ENCODE measurements at regions not wholly inside any gene's neighbourhood (a gene's known extent, or its start where the extent isn't known, plus 50 kb on each side); places are given as distances from the start of the nearest gene placed in this dataset.
A peak's percentile ranks its signal among the peaks of the same experiment; 100 is the strongest.

GRCh38 chr12:98423963-98424362 is 91.4 kb upstream of the TMPO start:
- DNase-seq (ENCODE audit: low spot score) = no peak

- DNase-seq (ENCODE audit: low spot score) = peak; percentile 69
Measured at GRCh38 chr12:98424726-98425401, 90.5 kb upstream of the TMPO start.

- no peak for DNase-seq (ENCODE audit: low spot score)
Measured at GRCh38 chr12:98425859-98426258, 89.5 kb upstream of the TMPO start.

- DNase-seq (ENCODE audit: low spot score) = no peak
Measured at GRCh38 chr12:98431089-98431488, 84.3 kb upstream of the TMPO start.

- DNase-seq (ENCODE audit: low spot score) = no peak
Measured at GRCh38 chr12:98437166-98437565, 78.2 kb upstream of the TMPO start.

- no peak for DNase-seq (ENCODE audit: low spot score)
Measured at GRCh38 chr12:98437806-98438595, 77.4 kb upstream of the TMPO start.

GRCh38 chr12:98438656-98439230 is 76.6 kb upstream of the TMPO start:
- DNase-seq (ENCODE audit: low spot score) = no peak

- no peak for DNase-seq (ENCODE audit: low spot score)
Measured at GRCh38 chr12:98439471-98439951, 75.9 kb upstream of the TMPO start.

- peak; percentile 62 for DNase-seq (ENCODE audit: low spot score)
Measured at GRCh38 chr12:98439981-98440581, 75.3 kb upstream of the TMPO start.

GRCh38 chr12:98446060-98446459 is 69.3 kb upstream of the TMPO start:
- DNase-seq (ENCODE audit: low spot score) = no peak

GRCh38 chr12:98446682-98447081 is 68.7 kb upstream of the TMPO start:
- DNase-seq (ENCODE audit: low spot score) = no peak

- DNase-seq (ENCODE audit: low spot score) = no peak
Measured at GRCh38 chr12:98449584-98449983, 65.8 kb upstream of the TMPO start.

GRCh38 chr12:98453070-98453469 is 62.3 kb upstream of the TMPO start:
- no peak for DNase-seq (ENCODE audit: low spot score)

- no peak for DNase-seq (ENCODE audit: low spot score)
Measured at GRCh38 chr12:98453492-98453891, 61.9 kb upstream of the TMPO start.

- no peak for DNase-seq (ENCODE audit: low spot score)
Measured at GRCh38 chr12:98456041-98456440, 59.3 kb upstream of the TMPO start.

- DNase-seq (ENCODE audit: low spot score) = no peak
Measured at GRCh38 chr12:98456576-98457573, 58.5 kb upstream of the TMPO start.

GRCh38 chr12:98464190-98464589 is 51.2 kb upstream of the TMPO start:
- DNase-seq (ENCODE audit: low spot score) = no peak

- DNase-seq (ENCODE audit: low spot score) = no peak
Measured at GRCh38 chr12:98465505-98465904, 49.9 kb upstream of the TMPO start.

Data from ureter (tissue), 1 donor.